WTC11 (cell line): ENCODE measurements at regions not wholly inside any gene's neighbourhood (a gene's known extent, or its start where the extent isn't known, plus 50 kb on each side); places are given as distances from the start of the nearest gene placed in this dataset.

ENCODE experiments used
- ATAC-seq: fragments of 200-7000 bp; cut with Tn5 transposase; 2 replicates; pipeline ENCODE4 v1.10.0; 2021; ENCODE audit warnings: mild to moderate bottlenecking, moderate library complexity
- CTCF ChIA-PET: fragments of 300-600 bp; sonication (Branson Sonifier 250); formaldehyde crosslinking; loops from one replicate; lab custom pipeline; 2021; ENCODE audit warnings: antibody characterized with exemption; lab: Charles Lee
- POLR2A ChIA-PET: fragments of 350-600 bp; sonication (Branson Sonifier 250); formaldehyde crosslinking; loops from one replicate; lab custom pipeline; 2021; ENCODE audit warnings: antibody characterized with exemption; lab: Charles Lee
- DNase-seq: peaks from one replicate; pipeline ENCODE4 v3.0.0; 2021; ENCODE audit warnings: low spot score
- H3K27ac Mint-ChIP-seq: 2 replicates; pipeline ENCODE4 v1.8.0; 2021; ENCODE audit warnings: mixed read lengths
- H3K27me3 Mint-ChIP-seq: 2 replicates; pipeline ENCODE4 v1.8.0; 2021; ENCODE audit warnings: low read depth, mild to moderate bottlenecking, moderate library complexity, mixed read lengths
- H3K36me3 Mint-ChIP-seq: 2 replicates; pipeline ENCODE4 v1.8.0; 2021; ENCODE audit warnings: mixed read lengths
- H3K4me1 Mint-ChIP-seq: 2 replicates; pipeline ENCODE4 v1.8.0; 2022; ENCODE audit warnings: mixed read lengths
- H3K4me3 Mint-ChIP-seq: 2 replicates; pipeline ENCODE4 v1.8.0; 2021; ENCODE audit warnings: mild to moderate bottlenecking, moderate library complexity, mixed read lengths
- H3K9me3 Mint-ChIP-seq: 2 replicates; pipeline ENCODE4 v1.8.0; 2021; ENCODE audit warnings: mixed read lengths
- AR ChIP-seq: fragments of 250-450 bp; sonication (Bioruptor Pico); IDR thresholded peaks from 2 replicates; pipeline ENCODE4 v1.9.0; 2021; ENCODE audit warnings: mild to moderate bottlenecking
- ATF2 ChIP-seq: sonication (generic); formaldehyde crosslinking; IDR thresholded peaks from 2 replicates; pipeline ENCODE4 v1.8.1; 2022; ENCODE audit warnings: low read depth, missing genetic modification reagents, borderline replicate concordance
- GABPB1 ChIP-seq: sonication (generic); formaldehyde crosslinking; IDR thresholded peaks from 2 replicates; pipeline ENCODE4 v1.8.1; 2023; ENCODE audit warnings: mild to moderate bottlenecking, missing genetic modification reagents
- GTF2I ChIP-seq: fragments of 250-450 bp; sonication (Bioruptor Pico); conservative IDR thresholded peaks from 2 replicates; pipeline ENCODE4 v1.4.0; 2021; ENCODE audit warnings: mild to moderate bottlenecking
- JUN ChIP-seq: sonication (generic); formaldehyde crosslinking; IDR thresholded peaks from 2 replicates; pipeline ENCODE4 v1.8.0; 2023; ENCODE audit warnings: mild to moderate bottlenecking, missing genetic modification reagents
- KAT7 ChIP-seq: sonication (generic); formaldehyde crosslinking; IDR thresholded peaks from 2 replicates; pipeline ENCODE4 v1.8.1; 2023; ENCODE audit warnings: missing genetic modification reagents, mild to moderate bottlenecking, borderline replicate concordance
- MLX ChIP-seq: sonication (generic); formaldehyde crosslinking; IDR thresholded peaks from 2 replicates; pipeline ENCODE4 v1.8.1; 2023; ENCODE audit warnings: mild to moderate bottlenecking, missing genetic modification reagents, moderate library complexity
- NFATC4 ChIP-seq: fragments of 250-450 bp; sonication (Bioruptor Pico); IDR thresholded peaks from 2 replicates; pipeline ENCODE4 v1.9.0; 2021; ENCODE audit warnings: mild to moderate bottlenecking
- SMAD3 ChIP-seq: sonication (generic); formaldehyde crosslinking; IDR thresholded peaks from 2 replicates; pipeline ENCODE4 v1.8.0; 2022; ENCODE audit warnings: missing genetic modification reagents, mild to moderate bottlenecking, borderline replicate concordance
- ZNF396 ChIP-seq: fragments of 250-450 bp; sonication (Bioruptor Pico); IDR thresholded peaks from 2 replicates; pipeline ENCODE4 v1.8.0; 2021; ENCODE audit warnings: mild to moderate bottlenecking, moderate library complexity, borderline replicate concordance
- ZNF416 ChIP-seq: fragments of 250-450 bp; sonication (Bioruptor Pico); IDR thresholded peaks from 2 replicates; pipeline ENCODE4 v1.9.0; 2021; ENCODE audit warnings: mild to moderate bottlenecking, inconsistent platforms
- ZNF423 ChIP-seq: fragments of 250-450 bp; sonication (Bioruptor Pico); IDR thresholded peaks from 2 replicates; pipeline ENCODE4 v2.1.2; 2022; ENCODE audit warnings: mild to moderate bottlenecking, moderate library complexity
- TF ChIP-seq, protein P1 (sequence below): fragments of 250-450 bp; sonication (Bioruptor Pico); IDR thresholded peaks from 2 replicates; pipeline ENCODE4 v1.8.0; 2021; ENCODE audit warnings: mild to moderate bottlenecking
- TF ChIP-seq, protein P2 (sequence below): sonication (generic); formaldehyde crosslinking; IDR thresholded peaks from 2 replicates; pipeline ENCODE4 v1.8.0; 2022; ENCODE audit warnings: mild to moderate bottlenecking, missing genetic modification reagents
- TF ChIP-seq, protein P3 (sequence below): fragments of 250-450 bp; sonication (Bioruptor Pico); conservative IDR thresholded peaks from 2 replicates; pipeline ENCODE4 v1.9.0; 2021; ENCODE audit warnings: mild to moderate bottlenecking
- TF ChIP-seq, protein P4 (sequence below): fragments of 250-450 bp; sonication (Bioruptor Pico); IDR thresholded peaks from 2 replicates; pipeline ENCODE4 v2.1.2; 2022; ENCODE audit warnings: mild to moderate bottlenecking, moderate library complexity
- TF ChIP-seq, protein P5 (sequence below): sonication (generic); formaldehyde crosslinking; IDR thresholded peaks from 2 replicates; pipeline ENCODE4 v1.8.0; 2022; ENCODE audit warnings: mild to moderate bottlenecking, missing genetic modification reagents

DNA sequence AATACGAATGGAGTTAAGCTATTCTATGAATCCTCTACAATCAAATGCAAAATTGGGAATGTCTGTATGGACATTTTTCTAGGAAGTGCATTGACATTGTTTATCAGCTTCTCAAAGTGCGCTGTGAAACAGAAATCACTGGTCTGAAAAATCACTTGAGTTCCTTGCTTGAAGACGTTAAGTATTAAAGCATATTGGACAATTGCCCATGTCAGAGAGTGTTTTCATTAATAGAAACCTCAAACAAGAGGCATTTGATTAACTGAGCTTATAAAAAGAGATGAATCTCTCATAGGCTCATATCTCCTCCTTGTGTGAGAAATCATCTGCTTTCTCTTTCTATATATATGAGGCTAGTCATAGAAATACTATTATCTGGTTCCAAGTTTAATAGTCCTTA, 692.1 kb upstream of the POU3F4 start (continued):
- TF ChIP-seq ATF2 (no peak), KAT7 (CRISPR knock-in tag) (no peak), ZNF416 (CRISPR knock-in tag) (no peak), JUN (CRISPR knock-in tag) (no peak), AR (CRISPR knock-in tag) (no peak)
- TF ChIP-seq, protein P1, sequence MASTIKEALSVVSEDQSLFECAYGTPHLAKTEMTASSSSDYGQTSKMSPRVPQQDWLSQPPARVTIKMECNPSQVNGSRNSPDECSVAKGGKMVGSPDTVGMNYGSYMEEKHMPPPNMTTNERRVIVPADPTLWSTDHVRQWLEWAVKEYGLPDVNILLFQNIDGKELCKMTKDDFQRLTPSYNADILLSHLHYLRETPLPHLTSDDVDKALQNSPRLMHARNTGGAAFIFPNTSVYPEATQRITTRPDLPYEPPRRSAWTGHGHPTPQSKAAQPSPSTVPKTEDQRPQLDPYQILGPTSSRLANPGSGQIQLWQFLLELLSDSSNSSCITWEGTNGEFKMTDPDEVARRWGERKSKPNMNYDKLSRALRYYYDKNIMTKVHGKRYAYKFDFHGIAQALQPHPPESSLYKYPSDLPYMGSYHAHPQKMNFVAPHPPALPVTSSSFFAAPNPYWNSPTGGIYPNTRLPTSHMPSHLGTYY (CRISPR knock-in tag), result no peak
- TF ChIP-seq, protein P2, sequence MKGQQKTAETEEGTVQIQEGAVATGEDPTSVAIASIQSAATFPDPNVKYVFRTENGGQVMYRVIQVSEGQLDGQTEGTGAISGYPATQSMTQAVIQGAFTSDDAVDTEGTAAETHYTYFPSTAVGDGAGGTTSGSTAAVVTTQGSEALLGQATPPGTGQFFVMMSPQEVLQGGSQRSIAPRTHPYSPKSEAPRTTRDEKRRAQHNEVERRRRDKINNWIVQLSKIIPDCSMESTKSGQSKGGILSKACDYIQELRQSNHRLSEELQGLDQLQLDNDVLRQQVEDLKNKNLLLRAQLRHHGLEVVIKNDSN (CRISPR knock-in tag), result no peak
- TF ChIP-seq, protein P3, sequence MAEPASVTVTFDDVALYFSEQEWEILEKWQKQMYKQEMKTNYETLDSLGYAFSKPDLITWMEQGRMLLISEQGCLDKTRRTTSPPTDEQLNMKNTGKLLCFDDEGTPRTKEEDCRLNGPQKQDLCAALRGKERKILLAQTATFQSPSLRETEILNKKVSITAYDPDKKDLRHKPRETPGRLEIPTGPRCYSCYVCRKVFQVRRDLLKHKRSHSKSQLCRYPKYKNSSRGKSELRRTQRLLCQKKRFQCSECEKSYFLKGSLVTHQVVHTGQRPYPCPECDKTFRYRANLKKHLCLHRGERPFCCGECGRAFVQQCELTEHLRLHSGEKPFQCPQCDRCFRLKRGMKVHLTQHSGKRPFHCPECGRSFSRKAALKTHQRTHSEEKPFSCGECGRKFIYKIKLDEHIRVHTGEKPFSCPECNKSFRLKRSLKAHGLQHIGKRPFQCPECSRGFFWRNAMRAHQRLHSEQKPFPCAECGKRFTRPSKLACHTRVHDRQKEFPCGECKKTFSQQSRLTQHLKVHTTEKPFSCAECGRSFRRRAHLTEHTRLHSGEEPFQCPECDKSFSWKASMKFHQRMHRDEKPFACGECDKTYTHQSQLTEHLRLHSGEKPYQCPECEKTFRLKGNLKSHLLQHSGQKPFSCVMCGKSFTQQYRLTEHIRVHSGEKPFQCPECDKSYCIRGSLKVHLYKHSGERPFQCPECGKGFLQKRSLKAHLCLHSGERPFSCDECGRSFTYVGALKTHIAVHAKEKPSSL (CRISPR knock-in tag), result no peak
- TF ChIP-seq, all 79 proteins: peak for 0

DNA sequence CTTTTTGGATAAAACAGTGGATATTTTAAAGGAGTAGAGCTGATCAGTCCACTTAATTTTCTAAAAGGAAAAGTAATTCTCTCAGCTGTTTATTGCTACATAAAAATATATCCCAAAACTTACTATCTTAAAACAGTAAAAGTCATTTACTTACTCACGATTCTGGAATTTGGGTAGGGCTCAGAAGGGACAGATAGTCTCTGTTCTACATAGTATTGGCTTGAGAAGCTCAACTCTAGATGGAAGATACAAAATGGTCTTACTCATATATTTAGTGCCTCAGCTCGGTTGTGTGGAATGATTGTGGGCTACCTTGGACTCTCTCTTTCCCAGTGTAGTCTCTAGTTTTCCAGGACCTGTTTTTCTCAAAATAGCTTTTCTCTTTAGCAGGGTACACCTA, 691.5 kb upstream of the POU3F4 start:
- DNase-seq, result no peak
- Mint-ChIP-seq H3K4me1 (no peaks in the 10 kb centered on the region), H3K36me3 (peaks cover 9% of the 10 kb centered on the region), H3K27ac (no peak overlapping the region), H3K27me3 (no peaks in the 10 kb centered on the region), H3K9me3 (peaks cover 10% of the 10 kb centered on the region), H3K4me3 (no peak overlapping the region)
- CTCF ChIA-PET, result no interaction called here
- no peak for ATAC-seq
- POLR2A ChIA-PET, result no interaction called here
- TF ChIP-seq SMAD3 (CRISPR knock-in tag), result no peak
- no peak for TF ChIP-seq ZNF423
- no peak for TF ChIP-seq MLX (CRISPR knock-in tag)
- TF ChIP-seq, protein P4, sequence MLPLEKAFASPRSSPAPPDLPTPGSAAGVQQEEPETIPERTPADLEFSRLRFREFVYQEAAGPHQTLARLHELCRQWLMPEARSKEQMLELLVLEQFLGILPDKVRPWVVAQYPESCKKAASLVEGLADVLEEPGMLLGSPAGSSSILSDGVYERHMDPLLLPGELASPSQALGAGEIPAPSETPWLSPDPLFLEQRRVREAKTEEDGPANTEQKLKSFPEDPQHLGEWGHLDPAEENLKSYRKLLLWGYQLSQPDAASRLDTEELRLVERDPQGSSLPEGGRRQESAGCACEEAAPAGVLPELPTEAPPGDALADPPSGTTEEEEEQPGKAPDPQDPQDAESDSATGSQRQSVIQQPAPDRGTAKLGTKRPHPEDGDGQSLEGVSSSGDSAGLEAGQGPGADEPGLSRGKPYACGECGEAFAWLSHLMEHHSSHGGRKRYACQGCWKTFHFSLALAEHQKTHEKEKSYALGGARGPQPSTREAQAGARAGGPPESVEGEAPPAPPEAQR (CRISPR knock-in tag), result no peak

DNA sequence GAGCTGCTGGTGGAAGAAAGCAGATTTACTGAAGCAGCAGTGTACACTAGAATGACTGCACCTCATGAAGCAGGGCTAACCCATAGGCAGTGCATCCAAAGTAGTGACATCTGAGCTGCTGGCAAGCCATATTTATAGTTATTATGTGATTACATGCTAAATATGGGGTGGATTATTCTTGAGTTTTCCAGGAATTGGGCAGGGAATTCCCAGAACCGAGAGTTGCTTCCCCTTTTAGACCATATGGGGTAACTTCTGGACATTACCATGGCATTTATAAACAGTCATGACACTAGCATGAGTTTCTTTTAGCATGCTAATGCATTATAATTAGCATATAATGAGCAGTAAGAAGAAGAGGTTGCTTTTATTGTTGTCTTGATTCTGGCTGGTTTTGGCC, 665.8 kb upstream of the POU3F4 start:
- H3K9me3 Mint-ChIP-seq, result peaks cover 32% of the 10 kb centered on the region
- H3K36me3 Mint-ChIP-seq, result peaks cover 11% of the 10 kb centered on the region; the same call in 1 of the 2 replicates
- no peak for ATAC-seq
- no peaks in the 10 kb centered on the region for H3K4me1 Mint-ChIP-seq
- no peak overlapping the region for H3K27ac Mint-ChIP-seq
- DNase-seq, result no peak
- TF ChIP-seq ZNF396 (no peak), NFATC4 (CRISPR knock-in tag) (no peak), GTF2I (CRISPR knock-in tag) (no peak), GABPB1 (CRISPR knock-in tag) (no peak)
- TF ChIP-seq, protein P5, sequence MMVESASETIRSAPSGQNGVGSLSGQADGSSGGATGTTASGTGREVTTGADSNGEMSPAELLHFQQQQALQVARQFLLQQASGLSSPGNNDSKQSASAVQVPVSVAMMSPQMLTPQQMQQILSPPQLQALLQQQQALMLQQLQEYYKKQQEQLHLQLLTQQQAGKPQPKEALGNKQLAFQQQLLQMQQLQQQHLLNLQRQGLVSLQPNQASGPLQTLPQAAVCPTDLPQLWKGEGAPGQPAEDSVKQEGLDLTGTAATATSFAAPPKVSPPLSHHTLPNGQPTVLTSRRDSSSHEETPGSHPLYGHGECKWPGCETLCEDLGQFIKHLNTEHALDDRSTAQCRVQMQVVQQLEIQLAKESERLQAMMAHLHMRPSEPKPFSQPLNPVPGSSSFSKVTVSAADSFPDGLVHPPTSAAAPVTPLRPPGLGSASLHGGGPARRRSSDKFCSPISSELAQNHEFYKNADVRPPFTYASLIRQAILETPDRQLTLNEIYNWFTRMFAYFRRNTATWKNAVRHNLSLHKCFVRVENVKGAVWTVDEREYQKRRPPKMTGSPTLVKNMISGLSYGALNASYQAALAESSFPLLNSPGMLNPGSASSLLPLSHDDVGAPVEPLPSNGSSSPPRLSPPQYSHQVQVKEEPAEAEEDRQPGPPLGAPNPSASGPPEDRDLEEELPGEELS (CRISPR knock-in tag), result no peak
- H3K4me3 Mint-ChIP-seq, result no peak overlapping the region
- ChIA-PET CTCF (no interaction called here), POLR2A (no interaction called here)
- no peaks in the 10 kb centered on the region for H3K27me3 Mint-ChIP-seq
